HG03108 (cell line): ENCODE measurements at regions not wholly inside any gene's neighbourhood (a gene's known extent, or its start where the extent isn't known, plus 50 kb on each side); places are given as distances from the start of the nearest gene placed in this dataset.

Experiments
- ATAC-seq: cut with Tn5 transposase; IDR thresholded peaks from one replicate; pipeline ENCODE4 v1.9.1; 2021; ENCODE audit warnings: moderate library complexity; ENCODE audit not compliant: unreplicated experiment

DNA sequence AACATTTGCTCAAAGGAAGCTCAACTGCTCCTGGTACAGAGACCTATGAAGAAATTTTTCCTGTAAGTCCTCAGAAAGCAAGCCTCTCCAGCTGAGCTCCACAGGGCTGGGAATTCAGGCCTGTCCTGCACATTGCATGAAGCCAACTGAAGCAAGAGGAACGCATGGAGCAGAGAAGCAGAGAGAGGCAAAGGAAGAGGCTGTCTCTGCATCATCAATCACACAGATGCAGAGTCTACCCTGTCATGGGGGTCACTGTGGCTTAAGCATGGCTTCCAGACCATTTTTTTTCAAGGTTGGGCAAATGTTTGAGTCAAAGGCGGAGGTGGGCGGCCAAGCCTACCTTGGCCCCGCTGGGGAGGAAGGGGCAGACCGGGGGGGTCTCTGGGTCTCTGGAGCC is 110.3 kb upstream of the MSX1 start:
- ATAC-seq, result no peak

DNA sequence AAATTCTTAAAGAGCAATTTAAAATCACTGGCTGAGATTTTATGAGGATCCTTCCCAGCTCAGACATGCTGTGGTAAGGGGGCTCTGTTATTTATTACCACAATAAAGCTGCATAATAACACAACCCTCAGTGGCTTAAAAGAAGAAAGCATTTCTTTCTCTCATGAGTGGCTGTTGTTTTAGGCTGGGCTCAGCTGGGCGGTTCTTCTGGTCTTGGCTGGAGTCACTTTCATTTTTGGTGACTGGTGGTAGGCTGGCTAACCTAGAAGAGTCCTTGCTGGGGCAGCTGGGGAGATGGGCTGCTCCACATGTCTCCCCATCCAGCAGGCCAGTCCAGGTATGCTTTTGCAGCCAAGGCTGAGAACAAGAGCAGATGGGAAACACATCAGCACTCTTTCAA is 113.0 kb upstream of the MSX1 start:
- ATAC-seq, result no peak

DNA sequence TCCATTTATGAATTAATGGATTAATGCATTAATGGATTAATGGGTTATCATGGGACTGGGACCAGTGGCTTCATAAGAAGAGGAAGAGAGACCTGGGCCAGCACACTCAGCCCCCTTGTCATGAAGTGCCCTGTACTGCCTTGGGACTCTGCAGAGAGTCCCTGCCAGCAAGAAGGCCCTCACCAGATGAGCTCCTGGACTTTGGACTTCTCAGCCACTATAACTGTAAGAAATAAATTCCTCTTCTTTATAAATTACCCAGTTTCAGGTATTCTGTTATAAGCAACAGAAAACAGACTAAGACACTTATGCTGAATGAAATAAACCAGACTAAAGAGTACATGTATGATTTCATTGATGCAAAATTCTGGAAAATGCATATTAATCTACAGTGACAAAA is 119.4 kb upstream of the MSX1 start:
- ATAC-seq, result no peak

DNA sequence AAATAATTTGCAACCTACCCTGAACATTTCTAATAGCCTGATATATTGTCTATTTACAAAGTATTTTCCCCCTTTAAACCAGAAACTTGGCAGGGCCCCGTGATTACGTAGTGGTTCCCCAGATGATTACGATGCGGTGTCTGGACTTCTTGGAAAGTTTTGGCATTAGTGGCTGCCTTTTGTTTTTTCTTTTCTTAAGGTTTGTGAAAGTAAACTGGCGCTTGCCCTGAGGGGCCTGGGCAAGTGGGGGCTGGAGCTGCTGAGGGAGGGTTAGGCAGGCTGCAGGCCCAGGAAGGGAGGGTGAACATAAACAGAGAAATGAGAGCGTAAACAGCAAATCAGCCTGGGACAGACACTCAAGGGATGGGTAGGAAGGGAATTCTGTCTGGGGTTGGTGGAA is 123.6 kb upstream of the MSX1 start:
- no peak for ATAC-seq

DNA sequence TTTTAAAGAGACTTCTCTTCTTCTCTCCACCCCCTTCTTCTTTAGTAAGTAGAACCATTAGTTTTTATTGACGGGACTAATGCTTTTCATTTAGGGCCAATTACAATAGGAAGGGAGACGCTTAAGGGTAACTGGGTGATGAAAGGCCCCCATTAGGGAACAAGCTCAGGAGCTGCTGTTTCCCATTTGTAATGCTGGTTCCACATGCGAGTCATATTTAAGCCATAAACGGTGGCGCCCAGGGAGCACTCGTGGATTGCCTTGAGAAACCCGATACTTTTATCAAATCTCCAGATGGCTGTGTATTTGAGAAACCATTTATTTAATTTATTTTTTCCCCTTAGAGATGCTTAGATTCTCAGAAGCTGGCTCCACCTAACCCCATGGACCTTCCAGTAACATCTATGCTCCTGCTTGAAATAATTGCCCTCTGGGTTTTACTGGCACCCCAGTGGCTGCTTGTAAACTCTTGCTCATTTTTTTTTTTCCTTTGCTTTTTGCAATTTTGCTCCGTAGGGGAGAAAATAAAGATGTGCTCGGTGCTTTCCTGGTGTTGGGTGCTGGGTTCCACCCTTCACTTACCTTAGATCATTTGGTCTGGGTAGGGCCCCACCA is 124.2 kb upstream of the MSX1 start:
- ATAC-seq, result no peak

DNA sequence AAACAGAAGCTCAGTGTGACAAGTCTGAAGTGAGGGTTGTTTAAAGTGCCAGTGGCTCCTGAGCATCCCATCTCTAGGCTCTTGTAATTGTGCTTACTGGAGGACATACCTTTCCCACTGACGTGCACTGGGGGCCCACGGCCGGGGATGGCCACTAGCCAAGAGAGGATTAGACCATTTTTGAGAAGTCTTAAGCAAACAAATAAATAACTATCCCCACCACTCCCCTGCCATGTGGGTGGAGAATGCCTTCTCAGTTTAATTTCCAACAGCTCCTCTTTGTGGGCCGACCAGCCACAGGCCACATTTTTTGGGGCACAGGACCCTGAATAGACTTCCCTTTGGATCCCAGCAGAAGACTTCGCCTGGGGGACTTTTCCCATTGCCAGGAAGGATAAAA is 125.0 kb upstream of the MSX1 start:
- no peak for ATAC-seq

DNA sequence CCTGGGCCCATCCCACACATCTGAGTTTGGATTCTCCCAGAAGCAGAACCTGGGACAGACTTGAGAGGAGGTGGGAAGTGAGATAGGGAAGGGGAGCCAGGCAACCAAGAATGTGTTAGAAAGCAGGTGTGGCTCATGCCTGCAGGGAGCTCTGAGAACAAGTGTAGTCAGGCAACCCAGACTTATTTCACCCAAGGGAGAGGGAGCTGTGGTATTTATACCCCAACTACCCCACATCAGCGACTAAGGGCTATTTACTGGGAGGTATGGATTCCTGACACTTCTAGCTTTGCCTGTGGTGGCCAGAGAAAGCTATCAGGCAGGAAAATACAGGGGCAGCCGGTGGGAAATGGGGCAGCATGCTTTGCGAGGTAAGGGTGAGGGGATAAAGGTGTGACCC is 125.8 kb upstream of the MSX1 start:
- no peak for ATAC-seq

DNA sequence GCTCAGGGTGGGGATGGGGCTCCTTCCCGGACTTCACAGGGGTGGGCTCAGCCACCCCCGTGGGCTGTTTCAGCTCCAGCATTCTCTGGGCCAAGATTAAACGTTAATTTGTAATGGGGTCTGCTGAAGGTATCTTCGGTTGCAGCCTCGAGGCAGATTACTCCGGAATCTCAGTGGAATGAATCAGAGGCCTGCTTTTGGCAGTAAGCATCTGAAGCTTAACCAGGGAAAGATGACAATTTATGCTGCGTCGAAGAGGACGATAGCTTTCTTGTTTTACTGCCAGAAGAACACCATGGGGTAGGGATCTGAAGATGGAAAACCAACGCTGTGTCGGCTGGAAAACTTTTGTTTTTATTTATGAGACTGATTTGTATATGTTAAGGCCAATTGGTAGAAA is 129.2 kb upstream of the MSX1 start:
- ATAC-seq, result no peak

DNA sequence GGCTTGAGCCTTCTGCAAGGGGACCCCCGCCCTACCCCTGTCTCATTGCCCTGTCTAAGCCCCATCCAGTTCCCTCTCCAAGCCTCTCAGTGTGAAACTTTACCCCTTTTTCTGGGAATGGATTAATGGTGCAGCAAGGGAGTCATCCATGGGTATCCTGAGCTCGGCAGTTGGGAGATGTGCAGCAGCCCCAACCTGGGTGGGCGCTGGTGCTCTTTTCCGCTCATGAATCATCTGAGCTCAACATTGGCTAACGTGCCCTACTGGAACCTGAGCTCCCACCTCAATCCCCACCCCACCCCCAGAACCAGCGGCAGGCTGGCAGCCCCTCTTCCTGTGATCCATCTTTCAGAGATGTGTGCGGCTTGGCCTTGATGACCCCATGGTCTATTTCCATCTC is 130.3 kb upstream of the MSX1 start:
- ATAC-seq, result no peak

DNA sequence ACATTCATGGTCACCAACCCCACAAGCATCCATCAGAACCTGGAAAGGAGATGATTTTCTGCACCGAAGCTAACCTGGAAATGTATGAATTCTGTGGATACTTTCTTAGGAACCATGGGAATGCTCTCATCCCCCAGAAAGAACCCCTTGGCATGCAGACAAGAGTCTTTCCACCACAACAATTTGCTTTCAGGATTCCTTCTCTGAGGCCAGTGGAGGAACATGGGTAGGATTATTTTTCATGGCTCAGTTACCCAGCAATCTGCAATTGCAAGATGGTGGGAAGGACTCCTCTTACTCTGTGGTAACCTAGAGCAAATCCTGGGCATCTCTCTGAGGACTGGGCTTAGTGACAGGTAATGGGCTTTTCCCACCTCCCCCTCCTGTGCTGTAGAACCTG is 131.9 kb upstream of the MSX1 start:
- no peak for ATAC-seq

DNA sequence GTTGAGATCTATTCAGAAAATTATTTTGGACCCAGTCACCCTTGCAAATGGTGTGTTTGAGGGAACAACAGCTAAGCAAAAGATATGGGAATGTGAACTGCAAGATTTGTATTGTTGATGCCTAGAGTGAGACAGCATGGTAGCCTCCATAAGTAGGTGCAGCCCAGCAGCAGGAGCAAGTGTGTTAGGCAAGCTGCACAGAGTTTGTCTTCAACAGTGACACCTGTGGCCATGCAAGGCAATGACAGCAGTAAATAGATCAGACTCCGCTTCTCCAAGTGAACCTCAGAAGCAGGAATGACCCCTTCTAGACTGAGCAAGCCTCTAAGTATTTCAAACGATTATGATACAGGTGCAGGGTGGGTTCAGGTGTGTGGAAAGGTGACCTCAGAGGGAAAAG is 133.4 kb upstream of the MSX1 start:
- no peak for ATAC-seq

DNA sequence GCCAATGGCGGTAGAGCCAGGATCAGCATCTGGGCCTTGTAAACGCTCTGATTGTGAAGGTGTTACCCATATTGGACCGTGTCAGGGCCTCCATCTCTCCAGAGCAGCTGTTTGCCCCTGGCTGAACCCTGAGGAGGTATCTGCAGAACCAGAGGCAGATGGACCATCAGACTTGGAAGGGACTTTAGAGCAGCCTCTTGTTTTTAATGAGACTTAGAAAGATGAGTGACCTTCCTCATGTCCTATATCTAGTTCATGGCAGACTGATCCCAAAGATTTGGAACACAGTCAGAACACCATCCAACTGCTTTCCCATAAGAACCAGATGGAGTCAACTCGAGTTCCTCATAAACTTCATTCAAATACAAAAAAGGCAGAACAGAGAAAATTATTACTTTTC is 135.1 kb upstream of the MSX1 start:
- ATAC-seq, result no peak

DNA sequence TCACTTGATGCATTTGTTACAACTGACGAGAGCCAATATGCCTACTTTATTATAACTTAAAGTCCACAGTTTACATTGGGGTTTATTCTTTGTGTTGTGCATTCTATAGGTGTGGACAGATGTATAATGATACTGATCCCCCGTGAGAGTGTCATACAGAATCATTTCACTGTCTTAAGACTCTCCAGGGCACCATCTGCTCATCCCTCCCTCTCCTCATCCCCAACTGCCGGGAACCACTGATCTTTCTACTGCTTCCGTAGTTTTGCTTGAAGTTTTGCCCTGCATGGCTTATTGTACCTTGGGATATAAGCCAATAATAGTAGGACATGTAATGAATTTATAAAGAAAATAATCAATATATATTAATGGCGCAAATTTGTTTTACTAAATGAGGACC is 137.8 kb upstream of the MSX1 start:
- ATAC-seq, result no peak

DNA sequence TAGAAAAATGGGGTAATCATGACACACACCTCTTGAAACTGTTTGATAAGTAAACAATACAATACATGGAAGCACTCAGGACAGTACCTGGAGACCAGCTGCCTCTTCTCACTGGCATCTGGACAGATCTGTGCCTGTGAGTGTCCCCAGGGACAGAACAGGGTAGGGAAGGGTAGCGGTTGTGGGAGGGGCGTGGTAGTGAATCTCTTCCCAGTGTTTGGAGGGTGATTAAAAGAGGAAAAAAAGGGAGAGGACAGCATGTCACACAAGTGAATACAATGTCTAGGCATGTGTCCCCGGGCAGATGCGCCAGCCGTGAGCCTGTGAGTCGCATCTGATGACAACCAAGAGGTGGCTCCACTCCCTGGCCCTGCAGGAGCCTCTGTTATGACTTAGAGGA is 138.8 kb upstream of the MSX1 start:
- ATAC-seq, result no peak

DNA sequence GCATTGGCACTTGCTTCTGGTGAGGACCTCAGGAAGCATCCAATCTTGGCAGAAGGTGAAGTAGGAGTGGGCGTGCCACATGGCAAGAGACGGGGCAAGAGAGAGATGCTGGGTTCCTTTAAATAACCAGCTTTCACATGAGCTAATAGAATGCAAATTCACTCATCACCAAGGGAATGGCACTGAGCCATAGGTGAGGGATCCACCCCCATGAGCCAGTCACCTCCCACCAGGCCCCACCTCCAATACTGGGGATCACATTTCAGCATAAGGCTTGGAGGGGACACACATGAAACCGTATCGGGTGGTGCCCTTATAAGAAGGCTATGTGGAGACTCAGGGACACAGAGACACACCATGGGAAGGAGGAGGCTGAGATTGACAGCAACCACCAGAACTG is 140.0 kb upstream of the MSX1 start:
- no peak for ATAC-seq

DNA sequence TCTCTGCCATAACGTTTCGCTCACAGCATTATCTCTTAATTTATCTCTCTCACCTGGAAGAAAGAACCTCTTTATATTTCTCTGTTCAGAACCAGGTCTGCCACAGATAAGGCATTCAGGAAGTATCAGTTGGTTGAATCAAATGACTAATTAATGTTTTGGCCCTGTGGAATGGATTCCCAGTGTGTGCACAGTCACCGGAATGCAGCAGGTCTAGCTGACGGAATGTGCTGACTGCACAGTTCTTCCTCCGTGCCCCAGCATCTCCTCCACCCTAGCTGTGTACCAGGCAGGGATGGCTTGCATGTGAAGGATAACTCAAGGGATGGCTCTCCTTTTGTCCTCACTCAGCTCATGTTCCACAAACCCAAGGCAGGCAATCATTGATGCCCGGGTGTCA is 141.8 kb upstream of the MSX1 start:
- ATAC-seq, result no peak

DNA sequence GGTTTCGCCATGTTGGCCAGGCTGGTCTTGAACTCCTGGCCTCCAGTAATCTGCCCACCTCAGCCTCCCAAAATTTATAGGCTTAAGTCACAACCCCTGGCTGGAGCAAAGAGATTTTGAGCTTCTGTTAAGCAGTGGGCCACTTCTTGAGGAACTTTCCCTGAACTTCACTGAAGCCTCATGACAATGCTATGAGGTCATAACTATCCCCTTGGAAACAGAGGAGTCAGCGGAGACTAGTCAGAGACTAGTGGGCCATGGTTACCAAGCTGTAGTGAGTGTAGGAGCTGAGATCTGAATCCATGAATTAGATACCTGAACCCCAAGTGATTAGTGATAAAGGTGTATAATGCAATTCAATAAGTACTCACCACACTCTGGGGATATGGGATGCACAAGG is 145.1 kb upstream of the MSX1 start:
- ATAC-seq, result no peak

DNA sequence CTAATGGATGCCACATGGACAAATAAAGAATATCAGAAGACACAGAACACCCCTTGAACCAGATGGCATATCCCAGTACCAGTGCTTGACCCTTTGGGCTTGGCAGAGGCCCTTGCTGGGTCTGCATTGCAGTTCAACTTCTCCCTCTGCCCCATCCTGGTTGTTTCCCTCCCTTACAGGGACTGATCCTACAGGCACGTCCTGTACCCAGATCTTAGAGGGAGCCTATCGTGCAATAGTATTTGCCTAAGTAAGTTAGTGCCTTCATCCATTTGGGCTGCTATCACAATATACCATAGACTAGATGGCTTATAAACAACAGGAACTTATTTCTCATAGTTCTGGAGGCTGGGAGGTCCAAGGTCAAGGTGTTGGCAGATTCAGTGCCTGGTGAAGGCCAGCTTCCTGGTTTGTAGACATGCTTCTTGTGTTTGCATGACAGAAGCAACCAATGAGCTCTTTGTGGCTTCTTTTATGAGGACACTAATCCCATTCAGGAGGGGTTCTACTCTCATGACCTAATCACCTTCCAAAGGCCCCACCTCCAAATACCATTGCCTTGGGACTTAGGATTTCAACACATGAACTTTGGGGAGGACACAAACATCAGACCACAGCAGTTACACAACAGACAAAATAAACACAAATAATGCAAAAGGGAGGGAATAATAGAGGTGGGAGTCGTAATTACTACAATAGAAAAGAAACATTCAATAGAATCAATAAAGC is 146.5 kb upstream of the MSX1 start:
- no peak for ATAC-seq

DNA sequence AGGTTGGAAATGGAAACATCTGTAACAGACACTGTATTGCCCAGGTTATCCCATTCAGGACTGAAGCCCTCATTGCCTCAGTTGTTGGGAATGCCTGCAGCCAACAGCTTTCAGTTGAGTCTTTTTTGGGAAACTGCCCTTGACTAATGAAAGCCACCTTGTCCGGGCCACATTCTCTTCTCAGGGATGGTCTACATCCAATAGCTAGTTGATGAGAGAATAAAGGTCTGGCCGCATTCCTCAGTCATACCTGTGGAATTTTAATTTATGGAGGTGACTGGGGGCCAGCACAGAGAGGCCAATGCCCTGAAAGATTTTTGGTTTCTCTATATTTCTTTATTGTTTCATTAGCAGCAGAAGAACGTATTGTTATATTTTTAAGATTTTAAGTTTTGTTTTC is 147.6 kb upstream of the MSX1 start:
- no peak for ATAC-seq

DNA sequence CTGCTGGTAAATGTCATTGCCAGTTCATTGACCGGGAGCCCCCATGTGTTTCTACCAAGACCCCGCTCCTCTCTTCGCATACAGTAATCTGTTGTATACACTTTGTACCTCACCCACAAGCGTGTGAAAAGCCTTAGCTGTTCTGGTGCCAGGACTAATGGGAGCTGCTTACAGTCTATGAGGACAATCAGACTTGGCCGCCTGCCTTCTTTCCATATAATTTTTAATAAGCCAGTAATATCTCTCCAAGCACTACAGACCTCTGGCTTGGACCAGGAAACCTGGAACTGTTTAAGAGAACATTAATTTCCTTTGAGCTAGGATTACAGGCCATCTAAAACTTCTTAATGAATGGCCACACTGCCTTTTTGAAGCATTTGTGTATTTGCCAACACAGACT is 149.7 kb upstream of the MSX1 start:
- ATAC-seq, result no peak

DNA sequence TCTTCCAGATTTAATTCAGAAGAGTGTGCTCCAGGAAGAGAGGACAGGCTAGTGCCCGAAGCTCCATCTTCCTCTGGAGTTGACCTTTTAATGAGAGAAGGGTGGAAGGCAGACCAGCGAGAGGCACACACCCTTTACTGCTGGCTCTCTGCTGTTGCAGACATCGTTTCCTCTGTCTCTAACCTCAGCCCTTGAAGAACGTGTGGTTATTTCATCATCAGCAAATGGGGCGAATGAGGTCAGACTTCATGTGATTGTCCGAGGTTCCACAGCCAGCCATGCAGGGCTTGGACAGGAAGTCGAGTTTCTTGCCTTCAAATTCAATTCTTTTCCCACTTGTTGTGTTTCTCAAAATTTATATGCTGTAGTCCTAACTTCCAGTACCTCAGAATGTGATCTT is 155.2 kb upstream of the MSX1 start:
- ATAC-seq, result no peak

DNA sequence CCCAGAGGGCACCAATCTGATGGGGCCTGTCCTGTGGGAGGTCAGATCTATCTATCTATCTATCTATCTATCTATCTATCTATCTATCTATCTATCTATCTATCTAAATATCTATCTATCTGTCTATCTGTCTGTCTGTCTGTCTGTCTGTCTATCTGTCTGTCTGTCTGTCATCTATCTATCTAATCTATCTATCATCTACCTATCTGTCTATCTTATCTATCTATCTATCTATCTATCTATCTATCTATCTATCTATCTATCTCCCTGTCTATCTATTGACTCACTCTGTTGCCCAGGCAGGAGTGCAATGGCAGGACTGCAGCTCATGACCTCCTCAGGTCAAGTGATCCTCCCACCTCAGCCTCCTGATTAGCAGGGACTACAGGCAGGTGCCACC is 155.7 kb upstream of the STX18 start:
- no peak for ATAC-seq

DNA sequence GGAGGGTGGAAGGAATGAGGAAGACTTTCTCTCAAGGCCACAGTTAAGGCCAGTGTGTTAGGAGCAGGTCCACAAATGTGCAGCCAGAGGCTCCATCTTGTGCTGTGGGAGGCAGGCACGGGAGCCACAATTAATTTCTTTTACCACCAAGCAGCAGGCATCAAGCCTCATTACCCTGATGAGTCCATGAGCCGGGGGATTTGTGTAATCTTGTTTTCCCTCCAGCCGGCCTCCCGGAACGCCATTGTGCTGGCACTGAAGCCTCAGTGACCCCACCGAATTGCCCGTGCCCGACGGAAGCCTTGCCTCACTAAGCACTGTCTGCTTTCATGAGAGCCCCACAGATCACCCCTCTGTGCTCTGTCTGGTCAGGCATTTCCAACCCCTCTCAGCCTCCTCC is 154.7 kb upstream of the STX18 start:
- no peak for ATAC-seq
